ENCODE measurements at regions not wholly inside any gene's neighbourhood (a gene's known extent, or its start where the extent isn't known, plus 50 kb on each side); places are given as distances from the start of the nearest gene placed in this dataset.

- DNase-seq (ENCODE audit: low spot score): no peak
Observed at GRCh38 chr2:5990086-5990485, 297.9 kb downstream of the SOX11 start.

- no peak for DNase-seq (ENCODE audit: low spot score)
Observed at GRCh38 chr2:5991305-5991968, 299.3 kb downstream of the SOX11 start.

- DNase-seq (ENCODE audit: low spot score): no peak
Observed at GRCh38 chr2:5995832-5996231, 303.6 kb downstream of the SOX11 start.

GRCh38 chr2:6008186-6008585 lies 316.0 kb downstream of the SOX11 start:
- DNase-seq (ENCODE audit: low spot score): no peak

- DNase-seq (ENCODE audit: low spot score): no peak
Observed at GRCh38 chr2:6008726-6009125, 316.5 kb downstream of the SOX11 start.

GRCh38 chr2:6010163-6010562 lies 318.0 kb downstream of the SOX11 start:
- no peak for DNase-seq (ENCODE audit: low spot score)

- DNase-seq (ENCODE audit: low spot score): no peak
Observed at GRCh38 chr2:6011921-6012320, 319.7 kb downstream of the SOX11 start.

- DNase-seq (ENCODE audit: low spot score): no peak
Observed at GRCh38 chr2:6017736-6018286, 325.6 kb downstream of the SOX11 start.

- DNase-seq (ENCODE audit: low spot score): no peak
Observed at GRCh38 chr2:6024229-6024628, 332.0 kb downstream of the SOX11 start.

GRCh38 chr2:6024784-6025183 lies 332.6 kb downstream of the SOX11 start:
- no peak for DNase-seq (ENCODE audit: low spot score)

GRCh38 chr2:6025391-6025790 lies 333.2 kb downstream of the SOX11 start:
- no peak for DNase-seq (ENCODE audit: low spot score)

GRCh38 chr2:6027066-6027465 lies 334.9 kb downstream of the SOX11 start:
- no peak for DNase-seq (ENCODE audit: low spot score)

GRCh38 chr2:6031200-6031867 lies 339.1 kb downstream of the SOX11 start:
- DNase-seq (ENCODE audit: low spot score): no peak

GRCh38 chr2:6036211-6036610 lies 344.0 kb downstream of the SOX11 start:
- no peak for DNase-seq (ENCODE audit: low spot score)

GRCh38 chr2:6043238-6043637 lies 351.1 kb downstream of the SOX11 start:
- DNase-seq (ENCODE audit: low spot score): no peak

GRCh38 chr2:6052649-6053048 lies 360.5 kb downstream of the SOX11 start:
- no peak for DNase-seq (ENCODE audit: low spot score)

GRCh38 chr2:6053743-6054142 lies 361.6 kb downstream of the SOX11 start:
- DNase-seq (ENCODE audit: low spot score): no peak

- DNase-seq (ENCODE audit: low spot score): no peak
Observed at GRCh38 chr2:6054161-6054671, 362.0 kb downstream of the SOX11 start.

GRCh38 chr2:6060992-6061663 lies 368.9 kb downstream of the SOX11 start:
- DNase-seq (ENCODE audit: low spot score): no peak

GRCh38 chr2:6064757-6065156 lies 372.6 kb downstream of the SOX11 start:
- DNase-seq (ENCODE audit: low spot score): no peak

GRCh38 chr2:6065703-6066102 lies 373.5 kb downstream of the SOX11 start:
- no peak for DNase-seq (ENCODE audit: low spot score)

- DNase-seq (ENCODE audit: low spot score): no peak
Observed at GRCh38 chr2:6067089-6067488, 374.9 kb downstream of the SOX11 start.

- no peak for DNase-seq (ENCODE audit: low spot score)
Observed at GRCh38 chr2:6067806-6068205, 375.6 kb downstream of the SOX11 start.
